ENCODE measurements at regions not wholly inside any gene's neighbourhood (a gene's known extent, or its start where the extent isn't known, plus 50 kb on each side); places are given as distances from the start of the nearest gene placed in this dataset.
"Not testable (repeated sequence)": the region's sequence is repeated elsewhere in the genome, so short reads cannot be mapped to it uniquely, and the experiment has no call there.

DNA sequence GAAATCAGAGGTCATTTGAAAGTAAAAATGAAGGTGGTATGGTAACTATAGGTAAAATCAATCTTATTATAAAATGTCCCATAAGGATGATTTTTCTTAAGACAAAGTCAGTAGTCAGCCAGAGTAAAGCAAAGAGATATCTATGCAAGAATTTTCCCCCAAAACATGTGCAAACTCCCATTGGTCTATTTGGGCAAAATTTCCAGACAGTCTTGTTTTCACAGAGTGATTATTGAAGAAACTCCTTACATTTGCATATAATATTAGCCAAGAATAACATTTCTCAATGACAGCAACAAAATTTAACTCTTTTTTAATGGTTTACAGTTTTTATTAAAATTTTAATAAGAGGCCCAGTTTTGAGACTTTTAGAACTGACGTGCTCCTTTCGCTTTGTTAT is 406.1 kb upstream of the GRAMD2B start:
- FAIRE-seq = no peak
- no peak for DNase-seq (ENCODE audit: low spot score)

DNA sequence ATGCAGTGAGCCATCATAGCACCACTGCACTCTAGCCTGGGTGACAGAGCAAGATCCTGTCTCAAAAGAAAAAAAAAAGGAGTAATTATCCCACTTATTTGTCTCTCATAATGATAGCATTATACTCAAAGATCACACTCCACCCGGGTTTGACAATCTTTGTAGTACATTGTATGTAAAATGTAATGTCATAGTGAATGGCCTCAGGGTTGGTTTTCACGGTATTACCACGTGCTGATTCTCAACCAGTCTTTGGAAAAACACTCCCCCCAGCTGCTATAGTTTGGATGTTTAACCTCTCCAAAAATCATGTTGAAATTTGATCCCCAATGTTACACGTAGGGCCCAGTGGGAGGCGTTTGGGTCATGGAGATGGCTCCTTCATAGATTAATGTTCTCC is 402.4 kb upstream of the GRAMD2B start:
- no peak for DNase-seq (ENCODE audit: low spot score)
- no peak for FAIRE-seq

DNA sequence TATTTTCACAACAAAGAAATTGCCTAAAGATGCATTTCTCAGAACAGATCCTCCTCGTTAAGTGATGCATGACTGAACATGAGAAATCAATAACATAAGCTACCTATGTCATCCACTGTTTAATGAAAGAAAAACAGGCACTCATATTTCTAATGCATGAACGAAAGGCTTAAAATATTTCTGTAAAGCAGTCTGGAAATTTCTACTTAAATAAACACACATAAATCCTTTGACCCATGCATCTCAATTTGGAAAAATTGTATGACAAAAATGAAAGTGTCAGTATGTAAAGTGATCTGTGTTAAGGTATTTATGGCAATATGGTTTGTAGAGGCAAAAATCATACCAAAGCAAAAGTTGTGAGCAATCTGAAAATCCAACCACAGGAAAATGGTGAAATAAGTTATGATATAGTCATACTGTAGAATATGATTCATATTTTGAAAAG is 399.2 kb upstream of the GRAMD2B start:
- no peak for FAIRE-seq
- no peak for DNase-seq (ENCODE audit: low spot score)

DNA sequence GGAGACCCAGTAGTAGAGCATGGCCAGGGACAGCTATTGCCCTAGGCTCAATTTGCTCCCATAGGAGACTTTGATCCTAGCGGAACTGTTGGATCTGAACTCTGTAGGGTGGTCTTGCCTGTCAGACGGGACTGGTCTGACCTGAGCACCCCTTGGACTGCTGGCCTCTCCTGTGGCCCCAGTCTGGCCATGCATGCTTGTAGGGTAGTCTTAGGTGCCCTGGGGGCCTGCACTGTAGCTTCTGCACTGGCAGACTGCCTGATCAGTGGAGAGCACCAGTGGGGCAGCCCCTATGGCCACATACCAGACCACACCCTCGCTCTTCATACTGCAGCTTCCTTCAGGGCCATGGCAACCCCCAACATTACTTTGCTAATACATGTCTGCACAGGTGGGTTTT is 396.1 kb upstream of the GRAMD2B start:
- DNase-seq (ENCODE audit: low spot score) (no peak), FAIRE-seq (no peak)

DNA sequence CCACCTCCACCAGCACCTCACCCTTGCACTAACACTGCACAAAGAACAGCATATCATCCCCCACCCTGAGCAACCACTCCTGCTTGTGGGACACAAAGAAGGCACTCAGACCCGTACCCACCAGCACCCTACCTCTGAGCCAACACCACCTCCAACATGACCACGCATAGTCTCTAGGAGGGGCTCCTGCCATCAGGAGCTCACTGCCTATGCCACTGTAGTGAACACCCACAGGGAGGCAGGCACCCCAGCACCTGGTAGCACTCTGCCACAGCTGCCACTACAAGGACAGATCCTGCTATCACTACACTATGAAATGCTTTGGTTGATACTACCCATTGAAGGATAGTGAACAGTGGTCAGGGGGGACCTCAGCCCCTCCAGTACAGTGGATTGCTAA is 395.6 kb upstream of the GRAMD2B start:
- FAIRE-seq (no peak), DNase-seq (ENCODE audit: low spot score) (no peak)

DNA sequence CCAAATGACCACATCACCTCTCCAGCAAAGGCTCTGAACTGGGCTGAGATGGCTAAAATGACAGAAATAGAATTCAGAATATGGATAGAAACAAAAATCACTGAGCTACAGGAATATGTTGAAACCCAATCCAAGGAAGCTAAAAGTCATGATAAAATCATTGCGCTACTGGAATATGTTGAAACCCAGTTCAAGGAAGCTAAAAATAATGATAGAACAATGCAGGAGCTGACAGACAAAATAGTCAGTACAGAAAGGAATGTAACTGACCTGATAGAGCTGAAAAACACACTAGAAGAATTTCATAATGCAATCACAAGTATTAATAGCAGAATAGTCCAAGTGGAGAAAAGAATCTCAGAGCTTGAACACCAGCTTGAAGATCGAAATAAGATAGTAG is 394.9 kb upstream of the GRAMD2B start:
- FAIRE-seq (no peak), DNase-seq (ENCODE audit: low spot score) (no peak)

DNA sequence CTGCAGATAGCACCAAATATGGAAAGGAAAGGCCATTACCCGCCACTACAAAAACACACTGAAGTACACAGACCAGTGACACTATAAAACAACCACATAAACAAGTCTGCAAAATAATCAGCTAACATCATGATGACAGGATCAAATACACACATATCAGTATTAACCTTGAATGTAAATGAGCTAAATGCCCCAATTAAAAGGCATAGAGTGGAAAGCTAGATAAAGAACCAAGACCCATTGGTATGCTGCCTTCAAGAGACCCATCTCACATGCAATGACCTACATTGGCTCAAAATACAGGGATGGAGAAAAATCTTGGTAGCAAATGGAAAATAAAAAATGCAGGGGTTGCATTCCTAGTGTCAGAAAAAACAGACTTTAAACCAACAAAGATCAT is 393.9 kb upstream of the GRAMD2B start:
- not testable (repeated sequence) for DNase-seq (ENCODE audit: low spot score); FAIRE-seq

DNA sequence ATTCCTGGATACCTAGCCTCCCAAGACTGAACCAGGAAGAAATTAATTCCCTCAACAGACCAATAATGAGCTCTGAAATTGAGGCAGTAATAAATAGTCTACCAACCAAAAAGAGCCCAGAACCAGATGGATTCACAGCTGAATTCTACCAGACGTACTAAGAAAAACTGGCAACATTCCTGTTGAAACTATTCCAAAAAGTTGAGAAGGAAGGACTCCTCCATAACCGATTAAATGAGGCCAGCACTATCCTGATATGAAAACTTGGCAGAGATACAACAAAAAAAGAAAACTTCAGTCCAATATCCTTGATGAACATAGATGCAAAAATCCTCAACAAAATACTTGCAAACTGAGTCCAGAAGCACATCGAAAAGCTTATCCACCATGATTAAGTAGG is 392.5 kb upstream of the GRAMD2B start:
- DNase-seq (ENCODE audit: low spot score) (no peak), FAIRE-seq (no peak)

DNA sequence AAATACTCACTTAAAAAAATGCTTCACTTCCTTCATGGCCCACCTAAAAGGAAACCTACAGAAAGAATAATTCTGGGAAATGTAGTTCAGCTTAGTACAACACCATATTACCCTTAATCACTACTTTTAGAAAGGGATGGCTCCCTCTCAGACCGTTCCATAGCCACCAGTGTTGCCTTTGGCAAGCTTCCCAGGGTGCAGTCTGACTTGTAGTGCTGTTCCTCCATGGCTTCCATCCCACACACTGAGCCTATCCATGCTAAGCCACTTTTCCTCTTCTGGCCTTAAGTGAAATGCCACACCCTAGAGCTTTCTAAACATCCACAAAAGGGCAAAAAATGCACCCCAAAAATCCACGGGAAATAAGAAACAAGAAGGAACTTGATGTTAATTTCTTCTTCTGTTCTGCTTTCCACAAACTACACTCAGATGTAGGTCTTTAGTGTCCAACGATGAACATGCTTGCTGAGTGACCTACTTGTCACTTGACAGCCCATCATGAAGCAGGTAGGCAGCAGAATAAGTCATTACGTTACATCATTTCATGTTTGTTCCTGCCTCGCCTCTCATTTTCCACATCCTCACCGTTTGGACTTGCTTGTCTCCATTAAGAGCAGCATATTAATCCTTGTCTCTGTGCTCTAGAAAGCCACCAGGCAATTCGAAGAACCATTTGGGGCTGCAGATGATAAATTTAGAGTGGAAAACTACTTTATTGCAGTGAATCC is 391.1 kb upstream of the GRAMD2B start:
- FAIRE-seq (no peak), DNase-seq (ENCODE audit: low spot score) (no peak)

DNA sequence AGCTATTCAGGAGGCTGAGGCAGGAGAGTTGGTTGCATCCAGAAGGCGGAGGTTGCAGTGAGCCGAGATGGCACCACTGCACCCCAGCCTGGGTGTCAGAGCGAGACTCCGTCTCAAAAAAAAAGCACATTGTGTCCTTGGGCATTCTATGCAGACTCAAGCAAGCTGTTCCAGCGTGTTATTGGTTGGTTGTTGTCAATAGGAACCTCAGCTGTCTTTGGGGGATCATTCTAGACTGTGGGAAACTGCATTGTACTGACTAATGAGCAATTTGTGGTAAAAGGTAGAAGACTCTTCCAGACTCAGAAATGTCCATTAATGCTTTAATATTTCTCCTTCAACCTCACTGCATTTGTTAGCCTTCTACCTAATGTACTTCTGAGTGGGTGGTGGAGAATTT is 379.5 kb upstream of the GRAMD2B start:
- DNase-seq (ENCODE audit: low spot score) (no peak), FAIRE-seq (no peak)

DNA sequence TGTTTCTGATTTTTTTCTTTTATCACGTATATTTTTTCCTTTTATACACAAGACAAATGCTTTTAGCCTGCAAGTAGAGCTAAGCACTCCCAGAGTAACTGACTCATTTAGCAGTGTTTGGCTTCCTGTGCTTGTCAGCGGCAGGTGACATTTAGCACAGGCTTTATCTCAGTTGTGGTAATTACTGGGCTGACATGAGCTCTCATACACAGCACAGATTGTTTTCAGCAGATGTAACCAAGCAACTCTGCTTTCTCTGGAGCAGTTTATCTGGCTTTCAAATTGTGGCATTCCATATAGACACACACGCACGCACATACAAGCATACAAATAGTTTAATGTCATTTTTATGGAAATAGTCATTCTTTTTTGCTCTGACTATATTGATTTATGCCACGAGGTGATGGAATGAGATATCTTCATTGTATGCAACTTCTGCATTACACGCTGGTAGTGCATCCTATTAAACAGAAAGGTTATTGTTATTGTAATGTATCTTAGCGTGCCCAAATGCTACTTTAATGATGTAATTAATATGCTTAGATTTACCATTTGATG is 379.0 kb upstream of the GRAMD2B start:
- FAIRE-seq (no peak), DNase-seq (ENCODE audit: low spot score) (no peak)

DNA sequence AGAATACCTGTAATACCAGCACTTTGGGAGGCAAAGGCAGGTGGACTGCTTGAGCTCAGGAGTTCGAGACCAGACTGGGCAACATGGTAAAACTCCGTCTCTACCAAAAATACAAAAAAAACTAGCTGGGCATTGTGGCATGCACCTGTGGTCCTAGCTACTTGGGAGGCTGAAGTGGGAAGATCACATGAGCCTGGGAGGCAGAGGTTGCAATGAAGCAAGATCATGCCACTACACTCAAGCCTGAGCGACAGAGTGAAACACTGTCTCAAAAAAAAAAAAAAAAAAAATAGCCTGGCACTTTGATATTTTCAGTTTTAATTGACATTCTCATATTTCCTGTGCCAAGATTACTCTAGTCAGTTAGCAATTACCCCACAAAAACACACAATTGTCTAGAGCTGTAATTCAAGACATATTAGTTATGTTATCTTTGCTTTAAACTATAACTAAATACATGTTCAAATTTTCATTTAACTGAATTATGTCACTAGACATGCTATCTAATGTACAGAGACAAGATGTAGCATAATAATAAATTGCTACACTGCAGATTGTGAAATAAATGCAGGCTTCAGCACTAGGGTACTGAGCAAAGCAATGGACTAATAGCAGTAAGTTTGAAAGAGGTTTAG is 378.2 kb upstream of the GRAMD2B start:
- no peak for DNase-seq (ENCODE audit: low spot score)
- FAIRE-seq = no peak

DNA sequence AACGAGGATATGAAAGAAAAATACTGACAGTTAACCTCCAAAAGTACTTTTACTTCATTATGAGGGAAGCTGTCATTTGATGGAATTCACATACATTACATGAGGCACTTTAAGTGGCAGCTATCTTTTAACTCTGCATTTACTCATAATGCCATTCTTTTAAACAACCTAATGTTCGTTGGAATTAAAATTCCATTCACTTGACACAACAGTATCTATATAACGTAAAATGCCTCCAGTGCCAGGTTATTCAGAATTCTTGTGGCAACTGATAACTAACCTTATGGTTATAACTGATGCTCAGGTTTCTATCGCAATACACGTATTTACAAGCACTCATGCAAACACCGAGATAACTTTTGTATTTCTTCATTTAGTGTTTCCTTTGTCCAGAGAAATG is 376.9 kb upstream of the GRAMD2B start:
- DNase-seq (ENCODE audit: low spot score) = no peak
- FAIRE-seq = no peak

DNA sequence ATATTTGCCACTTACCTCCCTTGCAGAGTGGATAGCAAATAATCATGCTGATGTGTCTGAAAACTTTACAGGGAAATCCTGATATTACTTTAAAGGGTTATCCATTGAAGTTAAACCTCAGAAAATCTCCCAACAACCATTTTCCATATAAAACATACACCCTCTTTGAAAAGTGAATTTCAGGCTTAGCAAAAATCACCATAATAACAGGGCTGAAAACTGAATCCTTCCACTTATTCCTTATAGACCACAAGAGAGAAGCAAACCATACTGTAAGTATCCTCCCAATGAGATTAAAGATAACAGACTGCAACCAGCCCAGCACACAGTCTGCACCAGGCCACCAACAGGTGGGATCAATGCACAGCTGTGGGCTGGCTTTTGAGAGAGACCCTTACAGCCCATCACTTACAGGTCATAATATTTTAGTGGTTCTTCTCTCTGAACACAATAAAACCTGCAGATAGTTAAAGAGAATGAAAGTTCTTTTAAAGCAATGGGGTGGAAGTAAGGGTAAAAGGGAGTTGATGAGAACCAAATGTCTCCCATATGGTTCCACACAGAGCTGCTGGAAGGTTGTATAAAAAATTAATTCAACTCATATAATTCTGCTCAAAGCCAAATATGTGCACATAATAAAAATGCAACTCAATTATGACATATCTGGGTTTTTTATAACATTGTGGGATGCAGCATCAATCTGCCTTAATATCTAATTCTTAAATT is 376.2 kb upstream of the GRAMD2B start:
- FAIRE-seq (no peak), DNase-seq (ENCODE audit: low spot score) (no peak)

DNA sequence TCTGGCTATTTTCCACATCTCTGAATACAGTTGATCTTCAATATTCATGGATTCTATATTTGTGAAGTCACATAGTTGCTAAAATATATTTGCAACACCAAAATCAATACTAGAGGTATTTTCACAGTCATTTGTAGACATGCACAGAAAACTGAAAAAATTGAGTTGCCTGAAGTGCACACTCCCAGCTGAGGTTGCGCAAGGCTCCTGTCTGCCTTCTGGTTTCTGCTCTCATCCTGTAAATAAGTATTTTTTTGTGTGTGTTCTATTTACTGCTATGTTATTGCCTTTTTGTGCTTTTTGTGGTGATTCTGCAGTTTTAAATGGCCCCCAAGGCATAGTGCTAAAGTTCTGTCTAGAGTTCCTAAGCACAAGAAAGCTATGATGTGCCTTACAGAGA is 371.1 kb upstream of the GRAMD2B start:
- no peak for DNase-seq (ENCODE audit: low spot score)
- FAIRE-seq = no peak

DNA sequence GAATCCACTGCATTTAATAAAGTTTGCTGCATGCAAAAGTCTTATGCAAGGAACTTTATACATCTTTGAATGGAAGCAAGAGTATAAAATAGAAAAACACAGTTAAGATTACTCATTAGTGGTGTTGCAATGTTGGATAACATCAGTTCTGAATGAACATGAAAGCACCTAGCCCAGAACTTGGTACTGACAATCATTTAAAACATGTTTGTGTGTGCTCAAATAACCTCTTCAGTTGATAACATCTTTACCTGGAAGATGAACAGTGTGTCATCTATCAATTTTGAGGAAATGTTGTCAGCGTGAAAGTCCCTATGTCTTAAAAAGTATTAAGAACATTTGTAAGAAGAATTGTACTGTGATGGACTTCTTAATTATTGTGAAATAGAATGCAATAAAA is 370.4 kb upstream of the GRAMD2B start:
- FAIRE-seq = no peak
- DNase-seq (ENCODE audit: low spot score) = no peak

DNA sequence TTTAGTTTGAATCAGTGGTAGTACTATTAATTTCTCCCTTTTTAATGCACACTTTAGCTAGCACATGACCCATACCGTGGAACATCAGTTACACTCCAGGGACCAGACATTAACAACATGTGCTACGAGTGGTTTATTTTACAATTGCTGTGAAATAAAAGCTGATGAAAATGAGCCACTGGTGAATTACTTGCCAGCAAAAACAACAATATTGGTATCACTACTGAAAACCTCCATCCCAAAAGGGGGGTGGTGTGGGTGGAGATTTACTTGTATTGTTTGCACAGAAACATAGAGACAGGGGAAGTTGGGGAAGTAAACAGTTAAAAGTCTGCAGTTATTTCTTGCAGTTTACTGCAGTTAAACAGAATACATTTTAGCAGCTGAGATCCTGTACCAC is 369.6 kb upstream of the GRAMD2B start:
- no peak for DNase-seq (ENCODE audit: low spot score)
- FAIRE-seq = no peak

DNA sequence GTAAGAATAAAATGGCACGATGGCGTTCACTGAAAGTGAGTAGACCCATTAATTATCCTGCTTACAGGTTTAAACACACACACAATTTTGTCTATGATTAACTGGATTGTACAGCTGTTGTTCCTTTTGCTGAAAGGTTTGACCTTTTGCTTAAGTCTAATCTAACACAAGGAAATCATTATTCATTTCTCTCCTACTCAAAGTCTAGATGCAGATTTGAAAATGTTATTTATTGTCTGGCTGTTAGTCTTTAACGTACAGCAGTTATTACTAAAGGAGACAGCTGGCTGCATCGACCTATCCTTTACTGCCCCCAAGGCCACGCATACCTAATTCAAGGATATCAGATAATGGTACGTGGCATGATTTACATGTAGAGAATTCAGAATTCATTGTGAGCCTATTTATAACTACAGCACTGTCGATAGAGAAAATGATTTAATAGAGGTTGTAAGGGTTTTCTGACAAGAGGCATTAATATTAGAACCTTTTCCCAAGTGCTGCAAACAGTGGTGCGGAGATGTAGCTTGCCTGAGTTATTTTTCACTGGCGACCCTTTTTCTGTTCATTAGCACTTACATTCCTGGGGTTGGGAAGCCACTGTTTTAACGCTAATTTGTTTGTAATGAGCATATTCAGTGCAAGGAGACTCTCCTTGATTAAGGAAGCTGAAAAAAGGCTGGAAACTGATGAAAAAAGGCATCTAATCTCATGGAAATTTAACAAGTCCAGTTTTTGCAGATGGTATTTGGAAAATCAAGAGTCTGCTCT is 368.4 kb upstream of the GRAMD2B start:
- FAIRE-seq (no peak), DNase-seq (ENCODE audit: low spot score) (no peak)

DNA sequence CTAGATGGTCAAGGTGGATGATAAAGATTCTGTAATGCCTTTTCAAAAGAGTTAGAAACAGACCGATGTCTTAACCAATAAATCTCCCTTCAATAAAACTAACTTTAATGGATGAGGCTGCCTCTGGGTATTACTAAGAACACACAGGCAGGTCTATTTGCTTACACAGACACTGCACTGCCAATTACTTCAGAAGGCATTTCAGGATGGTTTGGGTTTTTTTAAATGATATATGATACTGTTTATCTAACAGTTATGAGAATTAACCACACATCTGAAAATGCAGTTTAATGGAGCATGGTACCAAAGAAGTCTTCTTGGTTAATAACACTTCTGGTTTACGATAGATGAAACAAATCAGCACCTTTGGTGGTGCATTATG is 367.9 kb upstream of the GRAMD2B start:
- DNase-seq (ENCODE audit: low spot score) (no peak), FAIRE-seq (no peak)

DNA sequence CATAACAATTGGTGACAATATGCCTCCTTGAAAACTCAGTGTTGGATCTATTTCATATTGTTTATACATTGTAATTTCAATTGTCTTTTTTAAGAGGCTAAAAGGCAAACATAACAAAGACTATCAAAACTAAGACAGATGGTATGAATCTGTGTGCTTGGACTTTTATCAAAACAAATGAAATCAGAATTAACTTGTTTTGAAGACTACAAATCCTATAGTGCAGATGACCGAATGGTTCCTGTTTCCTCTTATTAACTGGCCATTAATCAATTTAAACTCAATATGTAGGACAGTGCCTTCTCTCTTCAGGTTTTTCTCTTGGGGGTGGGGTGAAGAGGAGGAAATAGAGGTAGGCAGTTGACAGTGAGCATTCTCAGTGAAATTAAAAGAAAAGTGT is 366.9 kb upstream of the GRAMD2B start:
- no peak for FAIRE-seq

DNA sequence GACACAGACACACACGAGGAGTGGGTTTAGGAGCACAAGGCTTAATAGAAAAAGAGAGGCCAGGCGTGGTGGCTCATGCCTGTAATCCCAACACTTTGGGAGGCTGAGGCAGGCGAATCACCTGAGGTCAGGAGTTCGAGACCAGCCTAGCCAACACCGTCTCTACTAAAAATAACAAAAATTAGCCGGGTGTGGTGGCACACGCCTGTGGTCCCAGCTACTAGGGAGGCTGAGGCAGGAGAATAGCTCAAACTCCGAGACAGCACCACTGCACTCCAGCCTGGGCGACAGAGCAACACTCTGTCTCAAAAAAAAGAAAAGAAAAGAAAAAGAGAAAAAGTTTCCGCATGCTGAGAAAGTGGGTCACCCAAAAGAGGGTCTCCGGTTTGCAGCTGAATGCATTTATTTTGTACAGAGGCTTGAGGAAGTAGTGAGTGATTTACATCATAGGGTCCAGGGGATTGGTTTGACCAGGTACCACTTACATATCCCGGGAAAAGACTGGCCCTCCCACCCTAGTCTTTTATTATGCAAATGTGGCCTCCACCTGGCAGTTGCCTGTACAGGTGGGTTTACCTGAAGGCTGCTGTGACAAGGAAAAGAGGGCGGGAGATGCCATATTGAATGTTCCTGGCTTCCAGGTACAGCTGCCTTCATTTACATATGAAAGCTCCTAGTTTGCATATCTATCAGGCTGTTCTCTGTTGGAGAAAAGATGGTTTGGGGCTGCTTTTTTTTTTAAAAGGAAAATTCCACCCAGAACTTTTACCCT is 366.2 kb upstream of the GRAMD2B start:
- DNase-seq (ENCODE audit: low spot score) (no peak), FAIRE-seq (no peak)

More for the DNA sequence above, 366.9 kb upstream of the GRAMD2B start:
- no peak for DNase-seq (ENCODE audit: low spot score)

Measured in RCC 7860 (cell line).